Choroid plexus epithelial cell (primary cell): ENCODE measurements at regions not wholly inside any gene's neighbourhood (a gene's known extent, or its start where the extent isn't known, plus 50 kb on each side); places are given as distances from the start of the nearest gene placed in this dataset.

Experiments used
- DNase-seq: peaks from one replicate; pipeline ENCODE4 v3.0.0-alpha.2; 2010; ENCODE audit warnings: low read depth
- H3K4me3 ChIP-seq: 2 replicates; pipeline ENCODE4 v1.5.1; 2011; ENCODE audit warnings: low read depth, mild to moderate bottlenecking, control low read depth, low read length, moderate library complexity
- CTCF ChIP-seq: conservative IDR thresholded peaks from 2 replicates; pipeline ENCODE4 v1.5.1; 2011; ENCODE audit warnings: low read depth, mild to moderate bottlenecking, control low read depth, inconsistent platforms, low read length, moderate library complexity

- TF ChIP-seq CTCF: no peak
- peak; percentile 34 for DNase-seq
- no peak overlapping the region for H3K4me3 ChIP-seq
Measured at GRCh38 chr1:218711884-218712674, 366.9 kb downstream of the TGFB2 start.

- no peak overlapping the region for H3K4me3 ChIP-seq
- no peak for DNase-seq
- TF ChIP-seq CTCF: no peak
Measured at GRCh38 chr1:218712677-218713076, 367.5 kb downstream of the TGFB2 start.

- no peak for TF ChIP-seq CTCF
- no peak overlapping the region for H3K4me3 ChIP-seq
- DNase-seq: no peak
Measured at GRCh38 chr1:218715961-218716669, 371.0 kb downstream of the TGFB2 start.

- peak; percentile 62 for DNase-seq
Measured at GRCh38 chr1:218717575-218717974, 372.4 kb downstream of the TGFB2 start.

GRCh38 chr1:218718206-218718605 lies 373.1 kb downstream of the TGFB2 start:
- no peak for TF ChIP-seq CTCF

More at GRCh38 chr1:218717575-218717974, 372.4 kb downstream of the TGFB2 start:
- no peak for TF ChIP-seq CTCF
- no peak overlapping the region for H3K4me3 ChIP-seq

GRCh38 chr1:218718977-218719376 lies 373.8 kb downstream of the TGFB2 start:
- peak; percentile 92 for DNase-seq
- no peak for TF ChIP-seq CTCF
- no peak overlapping the region for H3K4me3 ChIP-seq

More at GRCh38 chr1:218718206-218718605, 373.1 kb downstream of the TGFB2 start:
- H3K4me3 ChIP-seq: no peak overlapping the region
- DNase-seq: peak; percentile 67
